IMR-90 (cell line): ENCODE measurements at regions not wholly inside any gene's neighbourhood (a gene's known extent, or its start where the extent isn't known, plus 50 kb on each side); places are given as distances from the start of the nearest gene placed in this dataset.

Experiments used
- ATAC-seq: fragments of 200-7000 bp; cut with Tn5 transposase; 2 replicates; pipeline ENCODE4 v1.9.1; 2020; ENCODE audit warnings: low read depth, mild to moderate bottlenecking, moderate library complexity
- BruUV-seq: library from RNA; stranded (reverse); fragments of 400-500 nt; replicated peaks from 2 replicates; lab custom pipeline; 2021; lab: Mats Ljungman, UMichigan
- CTCF ChIA-PET: fragments of 300-600 bp; formaldehyde crosslinking; extraction: SDS; loops from one replicate; lab custom pipeline; 2021; ENCODE audit warnings: antibody characterized with exemption; lab: Yijun Ruan, JAX
- POLR2A ChIA-PET: fragments of 300-600 bp; sonication (Branson Sonifier 250); formaldehyde crosslinking; loops from one replicate; lab custom pipeline; 2022; ENCODE audit warnings: antibody characterized with exemption; ENCODE audit not compliant: unreplicated experiment; lab: Charles Lee
- DNase-seq: peaks from one replicate; pipeline ENCODE4 v3.0.0; 2013
- H2AFZ ChIP-seq: replicated peaks from 2 replicates; pipeline ENCODE3; 2013; ENCODE audit warnings: low read length, mild to moderate bottlenecking; ENCODE audit not compliant: poor library complexity
- H2AK5ac ChIP-seq: 2 replicates; pipeline ENCODE4 v1.6.1; 2013; ENCODE audit warnings: low read depth, low read length, inconsistent platforms
- H2AK9ac ChIP-seq: replicated peaks from 2 replicates; pipeline ENCODE3; 2013; ENCODE audit warnings: mild to moderate bottlenecking, low read depth, low read length, moderate library complexity; ENCODE audit not compliant: poor library complexity
- H2BK120ac ChIP-seq: 2 replicates; pipeline ENCODE4 v1.6.1; 2013; ENCODE audit warnings: low read depth, low read length, inconsistent platforms
- H2BK15ac ChIP-seq: 3 replicates; pipeline ENCODE4 v1.6.1; 2013; ENCODE audit warnings: low read depth, low read length, inconsistent platforms
- H2BK20ac ChIP-seq: 2 replicates; pipeline ENCODE4 v1.6.1; 2013; ENCODE audit warnings: low read depth, mild to moderate bottlenecking, inconsistent platforms, low read length, moderate library complexity
- H2BK5ac ChIP-seq: 2 replicates; pipeline ENCODE4 v1.6.1; 2013; ENCODE audit warnings: mild to moderate bottlenecking, low read depth, low read length, inconsistent platforms; ENCODE audit not compliant: poor library complexity, severe bottlenecking
- H3K14ac ChIP-seq: replicated peaks from 2 replicates; pipeline ENCODE4 v1.6.1; 2013; ENCODE audit warnings: low read depth, low read length, inconsistent platforms
- H3K18ac ChIP-seq: 2 replicates; pipeline ENCODE4 v1.6.1; 2013; ENCODE audit warnings: low read depth, low read length, control low read depth
- H3K23ac ChIP-seq: 2 replicates; pipeline ENCODE4 v1.6.1; 2013; ENCODE audit warnings: low read depth, low read length, inconsistent platforms
- H3K27ac ChIP-seq: 2 replicates; pipeline ENCODE4 v1.5.1; 2013; ENCODE audit warnings: mild to moderate bottlenecking, control low read depth, low read length; ENCODE audit not compliant: insufficient read depth
- H3K27me3 ChIP-seq: 2 replicates; pipeline ENCODE4 v1.6.1; 2013; ENCODE audit warnings: low read length; ENCODE audit not compliant: control insufficient read depth, insufficient read depth
- H3K36me3 ChIP-seq: 2 replicates; pipeline ENCODE4 v1.6.1; 2013; ENCODE audit warnings: low read length, mixed read lengths; ENCODE audit not compliant: control insufficient read depth, insufficient read depth
- H3K4ac ChIP-seq: 2 replicates; pipeline ENCODE4 v1.6.1; 2013; ENCODE audit warnings: low read depth, low read length, inconsistent platforms
- H3K4me1 ChIP-seq: 2 replicates; pipeline ENCODE4 v1.6.1; 2013; ENCODE audit warnings: low read length, mixed read lengths; ENCODE audit not compliant: control insufficient read depth, insufficient read depth
- H3K4me2 ChIP-seq: 2 replicates; pipeline ENCODE4 v1.6.1; 2013; ENCODE audit warnings: low read depth, mild to moderate bottlenecking, control low read depth, low read length, moderate library complexity
- H3K4me3 ChIP-seq: 2 replicates; pipeline ENCODE4 v1.5.1; 2013; ENCODE audit warnings: low read depth, mild to moderate bottlenecking, control low read depth, low read length, moderate library complexity; ENCODE audit not compliant: insufficient read depth
- H3K56ac ChIP-seq: 2 replicates; pipeline ENCODE4 v1.6.1; 2013; ENCODE audit warnings: low read length, inconsistent platforms; ENCODE audit not compliant: insufficient read depth; ENCODE audit errors: extremely low read depth
- H3K79me1 ChIP-seq, 2 experiments: 2 replicates each; pipeline ENCODE4 v1.6.1; 2013; ENCODE audit warnings: low read length in 2 of 2, inconsistent platforms in 1 of 2, low read depth in 1 of 2
- H3K9ac ChIP-seq: 2 replicates; pipeline ENCODE4 v1.6.1; 2013; ENCODE audit warnings: low read depth, low read length, control low read depth
- H3K9me1 ChIP-seq: 2 replicates; pipeline ENCODE4 v1.6.1; 2013; ENCODE audit warnings: low read length, inconsistent platforms; ENCODE audit not compliant: insufficient read depth
- H3K9me3 ChIP-seq: 2 replicates; pipeline ENCODE4 v1.6.1; 2013; ENCODE audit warnings: low read length; ENCODE audit not compliant: control insufficient read depth, insufficient read depth
- H4K20me1 ChIP-seq: 2 replicates; pipeline ENCODE4 v1.6.1; 2013; ENCODE audit warnings: low read length, inconsistent platforms; ENCODE audit not compliant: insufficient read depth
- H4K5ac ChIP-seq: 2 replicates; pipeline ENCODE4 v1.6.1; 2013; ENCODE audit warnings: mild to moderate bottlenecking, low read depth, low read length, control low read depth
- H4K8ac ChIP-seq, 2 experiments: 2 replicates each; pipeline ENCODE4 v1.6.1; 2013; ENCODE audit warnings: low read depth in 2 of 2, low read length in 2 of 2, control low read depth in 1 of 2, inconsistent platforms in 1 of 2
- H4K91ac ChIP-seq: 2 replicates; pipeline ENCODE4 v1.6.1; 2013; ENCODE audit warnings: low read depth, low read length, inconsistent platforms; ENCODE audit not compliant: insufficient read depth
- CEBPB ChIP-seq: IDR thresholded peaks from 2 replicates; pipeline ENCODE4 v1.6.1; 2012; ENCODE audit warnings: low read depth, low read length, improper control_type of control experiment
- FOS ChIP-seq: fragments of 150-350 bp; IDR thresholded peaks from 2 replicates; pipeline ENCODE4 v1.6.1; 2016; ENCODE audit warnings: low read depth, low read length
- NFE2L2 ChIP-seq: fragments of 150-350 bp; IDR thresholded peaks from 2 replicates; pipeline ENCODE4 v1.6.1; 2016; ENCODE audit warnings: low read depth, mild to moderate bottlenecking, low read length
- POLR2A ChIP-seq: IDR thresholded peaks from 2 replicates; pipeline ENCODE4 v1.6.1; 2012; ENCODE audit warnings: mild to moderate bottlenecking, low read depth, low read length
- SMC3 ChIP-seq: fragments of 150-350 bp; IDR thresholded peaks from 2 replicates; pipeline ENCODE4 v1.6.1; 2016; ENCODE audit warnings: low read depth, mild to moderate bottlenecking, antibody characterized with exemption, low read length, moderate library complexity
- whole genome bisulfite sequencing, 2 experiments: methylation state at CpG; one replicate each; pipeline versions ENCODE4 v1.1.5 to v1.1.7; 2013; ENCODE audit warnings: missing lambda C conversion rate in 2 of 2; ENCODE audit not compliant: insufficient read length in 1 of 2; ENCODE audit errors: extremely low coverage in 2 of 2; 5-methylcytosine and 5-hydroxymethylcytosine counted together
- dilution Hi-C: fragments of 300-500 bp; cut with HindIII; formaldehyde crosslinking; loops from one replicate; pipeline ENCODE4 v1.14.3; 2018; ENCODE audit warnings: low sequenced_read_pairs; ENCODE audit not compliant: unreplicated experiment
- in situ Hi-C: fragments of 300-500 bp; cut with MboI; formaldehyde crosslinking; loops from 3 replicates; pipeline ENCODE4 v1.14.3; 2019; ENCODE audit warnings: low sequenced_read_pairs, inconsistent platforms, mixed read lengths
- intact Hi-C: fragments of 100-400 bp; cut with micrococcal nuclease; formaldehyde crosslinking; loops from 2 replicates; pipeline ENCODE4 v1.10.0; 2022
- TF ChIP-seq, protein P1 (sequence below): conservative IDR thresholded peaks from 2 replicates; pipeline ENCODE4 v1.5.1; 2012; ENCODE audit warnings: mild to moderate bottlenecking, low read depth, low read length, improper control_type of control experiment

DNA sequence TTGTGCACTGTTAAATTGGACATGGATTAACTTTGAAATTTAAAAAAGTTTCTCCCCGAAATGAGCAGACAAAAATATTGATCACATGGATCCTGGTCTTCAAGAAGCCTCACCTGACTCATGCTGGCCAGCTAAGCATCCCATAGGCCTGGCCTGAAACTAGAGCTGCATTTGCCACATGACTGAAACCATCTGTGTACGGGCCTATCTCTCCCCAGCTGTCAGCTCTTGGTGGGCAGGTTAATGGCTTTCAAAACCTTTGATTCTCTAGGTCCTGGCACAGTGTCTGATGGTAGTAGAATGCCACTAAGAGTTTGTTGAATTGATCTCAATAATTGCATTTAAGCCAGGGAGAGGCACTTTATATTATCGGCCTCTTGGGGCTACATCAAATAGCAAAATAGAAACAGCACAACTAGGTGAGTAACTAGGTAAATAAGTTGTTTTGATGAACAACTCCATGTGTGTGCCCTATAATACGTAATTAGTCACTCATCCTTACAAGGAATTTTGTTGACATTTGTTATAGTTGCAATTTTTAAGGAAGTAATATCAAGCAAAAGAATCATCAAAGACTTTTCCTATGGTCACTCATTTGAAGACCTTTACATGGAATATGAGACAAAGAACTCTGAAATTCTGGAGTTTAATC, 251.1 kb downstream of the SP3 start:
- no CpG with 5 or more reads among the region's 4 CpGs for WGBS, 2 experiments
- intact Hi-C loops = no loop called here
- Histone ChIP-seq H2AK5ac (no peak overlapping the region), H4K91ac (no peak overlapping the region), H3K79me1 (no peaks in the 10 kb centered on the region), H2AFZ (no peak overlapping the region), H3K9me1 (no peaks in the 10 kb centered on the region), H3K23ac (no peak overlapping the region), H3K18ac (no peak overlapping the region), H2BK120ac (no peak overlapping the region), H4K8ac (no peak overlapping the region), H3K4ac (no peak overlapping the region), H3K4me3 (no peak overlapping the region), H3K36me3 (no peaks in the 10 kb centered on the region), H3K4me1 (no peaks in the 10 kb centered on the region), H2BK20ac (no peak overlapping the region), H3K9me3 (no peaks in the 10 kb centered on the region), H3K14ac (no peak overlapping the region), H4K5ac (no peak overlapping the region), H3K27me3 (peaks cover 10% of the 10 kb centered on the region), H3K4me2 (no peak overlapping the region), H3K56ac (no peak overlapping the region), H4K20me1 (no peaks in the 10 kb centered on the region), H3K9ac (no peak overlapping the region), H2BK5ac (no peak overlapping the region), H2AK9ac (no peak overlapping the region), H3K27ac (no peak overlapping the region), H2BK15ac (no peak overlapping the region)
- ATAC-seq = no peak
- no TSS peak for BruUV-seq
- POLR2A ChIA-PET = no interaction called here
- DNase-seq = no peak
- CTCF ChIA-PET = no interaction called here
- TF ChIP-seq NFE2L2 (no peak), SMC3 (no peak), CEBPB (no peak), POLR2A (no peak), FOS (no peak)
- TF ChIP-seq, protein P1, sequence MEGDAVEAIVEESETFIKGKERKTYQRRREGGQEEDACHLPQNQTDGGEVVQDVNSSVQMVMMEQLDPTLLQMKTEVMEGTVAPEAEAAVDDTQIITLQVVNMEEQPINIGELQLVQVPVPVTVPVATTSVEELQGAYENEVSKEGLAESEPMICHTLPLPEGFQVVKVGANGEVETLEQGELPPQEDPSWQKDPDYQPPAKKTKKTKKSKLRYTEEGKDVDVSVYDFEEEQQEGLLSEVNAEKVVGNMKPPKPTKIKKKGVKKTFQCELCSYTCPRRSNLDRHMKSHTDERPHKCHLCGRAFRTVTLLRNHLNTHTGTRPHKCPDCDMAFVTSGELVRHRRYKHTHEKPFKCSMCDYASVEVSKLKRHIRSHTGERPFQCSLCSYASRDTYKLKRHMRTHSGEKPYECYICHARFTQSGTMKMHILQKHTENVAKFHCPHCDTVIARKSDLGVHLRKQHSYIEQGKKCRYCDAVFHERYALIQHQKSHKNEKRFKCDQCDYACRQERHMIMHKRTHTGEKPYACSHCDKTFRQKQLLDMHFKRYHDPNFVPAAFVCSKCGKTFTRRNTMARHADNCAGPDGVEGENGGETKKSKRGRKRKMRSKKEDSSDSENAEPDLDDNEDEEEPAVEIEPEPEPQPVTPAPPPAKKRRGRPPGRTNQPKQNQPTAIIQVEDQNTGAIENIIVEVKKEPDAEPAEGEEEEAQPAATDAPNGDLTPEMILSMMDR = no peak
- in situ Hi-C loops = no loop called here
- dilution Hi-C loops = no loop called here
